Osteoblast (primary cell): ENCODE measurements at regions not wholly inside any gene's neighbourhood (a gene's known extent, or its start where the extent isn't known, plus 50 kb on each side); places are given as distances from the start of the nearest gene placed in this dataset.

Source experiments
- DNase-seq: peaks from one replicate; pipeline ENCODE4 v3.0.0; 2011; ENCODE audit warnings: low spot score, mixed read lengths; ENCODE audit not compliant: insufficient read length; ENCODE audit errors: missing footprints
- H2AFZ ChIP-seq: 2 replicates; pipeline ENCODE4 v1.6.0; 2011; ENCODE audit warnings: mild to moderate bottlenecking, low read length
- H3K27ac ChIP-seq: 2 replicates; pipeline ENCODE4 v1.5.1; 2011; ENCODE audit warnings: mild to moderate bottlenecking, low read depth, low read length, moderate library complexity
- H3K27me3 ChIP-seq: 2 replicates; pipeline ENCODE4 v1.6.0; 2012; ENCODE audit warnings: mild to moderate bottlenecking, control low read depth, inconsistent platforms, low read length, moderate library complexity; ENCODE audit not compliant: insufficient read depth
- H3K36me3 ChIP-seq: 2 replicates; pipeline ENCODE4 v1.5.1; 2011; ENCODE audit warnings: mild to moderate bottlenecking, low read length, control low read depth, moderate library complexity; ENCODE audit not compliant: insufficient read depth
- H3K4me1 ChIP-seq: 2 replicates; pipeline ENCODE4 v1.5.1; 2011; ENCODE audit warnings: mild to moderate bottlenecking, low read length, control low read depth, moderate library complexity; ENCODE audit not compliant: insufficient read depth
- H3K4me2 ChIP-seq: 2 replicates; pipeline ENCODE4 v1.6.0; 2011; ENCODE audit warnings: mild to moderate bottlenecking, low read length; ENCODE audit not compliant: insufficient read depth
- H3K4me3 ChIP-seq: fragments of 200-600 bp; sonication (generic); 3 replicates; pipeline ENCODE4 v1.5.1; 2012; ENCODE audit warnings: mild to moderate bottlenecking, low read length, inconsistent platforms; ENCODE audit not compliant: insufficient read depth
- H3K79me2 ChIP-seq: 2 replicates; pipeline ENCODE4 v1.6.0; 2012; ENCODE audit warnings: mild to moderate bottlenecking, low read length, control low read depth, inconsistent platforms; ENCODE audit not compliant: insufficient read depth
- H3K9me3 ChIP-seq: 2 replicates; pipeline ENCODE4 v1.5.1; 2011; ENCODE audit warnings: low read depth, low read length, control low read depth
- H4K20me1 ChIP-seq: 2 replicates; pipeline ENCODE4 v1.6.0; 2012; ENCODE audit warnings: mild to moderate bottlenecking, low read length, control low read depth; ENCODE audit not compliant: insufficient read depth
- CTCF ChIP-seq: IDR thresholded peaks from 2 replicates; pipeline ENCODE4 v1.5.1; 2011; ENCODE audit warnings: mild to moderate bottlenecking, low read depth, low read length, moderate library complexity; ENCODE audit errors: extremely low read depth

- no peak overlapping the region for H2AFZ ChIP-seq
- TF ChIP-seq CTCF: no peak
- no peak for DNase-seq
- H3K36me3 ChIP-seq: no peaks in the 10 kb centered on the region
- no peaks in the 10 kb centered on the region for H4K20me1 ChIP-seq
- no peaks in the 10 kb centered on the region for H3K27me3 ChIP-seq
- H3K79me2 ChIP-seq: no peaks in the 10 kb centered on the region
- no peak overlapping the region for H3K4me2 ChIP-seq
- H3K4me3 ChIP-seq: no peak overlapping the region
- H3K9me3 ChIP-seq: no peaks in the 10 kb centered on the region
- no peak overlapping the region for H3K27ac ChIP-seq
- H3K4me1 ChIP-seq: peaks cover 42% of the 10 kb centered on the region
Measured at GRCh38 chr2:45280794-45281193, 271.5 kb upstream of the SIX2 start.

DNA sequence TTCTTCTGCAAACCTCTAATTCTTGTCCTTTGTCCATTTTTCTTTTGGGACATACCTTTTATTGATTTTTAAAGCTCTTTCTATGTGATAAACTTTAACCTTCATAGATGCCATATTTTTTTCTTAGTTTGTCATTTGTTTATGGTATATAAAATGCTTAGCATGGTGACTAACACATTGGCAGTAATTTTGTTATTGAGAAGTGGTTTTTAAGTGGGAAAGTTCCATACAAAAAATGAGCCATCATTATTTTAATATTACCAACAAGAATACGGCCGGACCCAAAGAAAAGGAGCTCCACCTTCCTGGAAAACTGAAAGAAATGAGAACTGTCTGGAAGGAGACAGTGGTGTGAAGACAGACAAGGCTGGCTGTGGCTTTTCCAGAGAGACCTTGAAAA, 270.1 kb upstream of the SIX2 start:
- Histone ChIP-seq H2AFZ (no peak overlapping the region), H3K4me1 (peaks cover 37% of the 10 kb centered on the region), H4K20me1 (no peaks in the 10 kb centered on the region), H3K27ac (no peak overlapping the region), H3K9me3 (no peaks in the 10 kb centered on the region), H3K27me3 (no peaks in the 10 kb centered on the region), H3K4me3 (no peak overlapping the region), H3K36me3 (no peaks in the 10 kb centered on the region), H3K79me2 (no peaks in the 10 kb centered on the region), H3K4me2 (no peak overlapping the region)
- no peak for TF ChIP-seq CTCF
- no peak for DNase-seq

DNA sequence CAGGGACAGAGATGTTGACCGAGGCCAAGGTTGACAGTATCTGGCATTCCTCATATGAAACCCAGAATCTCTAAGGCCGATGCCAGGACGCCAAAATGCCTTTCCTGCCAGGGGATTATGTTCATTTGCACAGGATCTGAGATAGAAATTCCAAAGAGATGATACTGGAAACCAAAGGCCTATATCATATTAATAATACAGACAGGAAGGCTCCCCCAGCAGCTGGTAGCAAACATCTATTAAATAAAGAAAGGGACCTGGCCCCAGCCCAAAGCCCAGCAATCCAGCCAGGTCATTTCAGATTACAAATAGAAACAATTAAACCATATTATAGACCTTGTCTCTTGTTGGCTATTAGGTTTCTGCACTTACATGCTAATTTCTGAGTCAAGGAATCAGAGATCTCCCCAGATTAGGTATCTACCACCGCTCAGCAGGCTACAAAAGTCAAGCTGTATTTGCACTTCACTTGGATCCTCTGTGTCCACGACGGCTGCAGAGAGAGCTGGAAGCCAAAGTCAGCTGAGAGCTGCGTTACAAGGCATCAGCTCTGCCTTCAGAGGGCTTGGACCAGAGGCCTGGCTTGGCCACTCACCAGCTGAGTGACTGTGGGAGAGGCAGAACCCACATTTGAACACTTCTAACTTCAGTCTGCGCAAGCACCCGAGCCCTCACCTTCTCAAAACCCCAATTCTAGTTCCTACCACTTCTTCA, 269.3 kb upstream of the SIX2 start:
- Histone ChIP-seq H3K4me1 (peaks cover 28% of the 10 kb centered on the region), H4K20me1 (no peaks in the 10 kb centered on the region), H3K9me3 (no peaks in the 10 kb centered on the region), H3K4me2 (no peak overlapping the region), H3K36me3 (no peaks in the 10 kb centered on the region), H3K79me2 (no peaks in the 10 kb centered on the region), H3K4me3 (no peak overlapping the region), H2AFZ (peak overlapping the region; percentile 20), H3K27ac (no peak overlapping the region), H3K27me3 (no peaks in the 10 kb centered on the region)
- TF ChIP-seq CTCF: no peak
- peak; percentile 65 for DNase-seq

DNA sequence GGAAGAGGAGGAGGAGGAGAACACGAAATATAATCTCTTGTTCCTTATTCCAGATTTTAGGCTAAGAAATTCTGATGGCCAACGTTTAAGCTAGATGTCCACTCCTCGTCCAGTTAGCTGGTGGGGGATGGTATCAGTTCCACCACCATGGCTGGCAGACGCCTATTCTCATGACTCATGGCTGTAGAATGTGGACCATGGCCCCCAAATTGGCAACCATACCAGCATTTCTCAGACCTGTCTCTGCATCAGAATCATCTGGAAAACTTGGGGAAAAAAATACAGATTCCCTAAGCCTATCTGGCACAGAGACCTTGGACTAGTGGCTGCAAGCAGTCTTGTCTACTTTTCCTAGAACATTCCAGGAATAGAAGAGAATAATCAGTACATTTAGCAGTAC, 267.7 kb upstream of the SIX2 start:
- Histone ChIP-seq H3K4me1 (peaks cover 22% of the 10 kb centered on the region), H3K4me3 (no peak overlapping the region), H3K4me2 (no peak overlapping the region), H3K27ac (no peak overlapping the region), H4K20me1 (no peaks in the 10 kb centered on the region), H3K27me3 (no peaks in the 10 kb centered on the region), H2AFZ (no peak overlapping the region), H3K9me3 (no peaks in the 10 kb centered on the region), H3K79me2 (no peaks in the 10 kb centered on the region), H3K36me3 (no peaks in the 10 kb centered on the region)
- DNase-seq: peak; percentile 27
- no peak for TF ChIP-seq CTCF
